GM12892 (cell line): ENCODE measurements at regions not wholly inside any gene's neighbourhood (a gene's known extent, or its start where the extent isn't known, plus 50 kb on each side); places are given as distances from the start of the nearest gene placed in this dataset.

Source experiments
- DNase-seq: peaks from one replicate; pipeline ENCODE4 v3.0.0; 2011; ENCODE audit not compliant: insufficient read length
- FAIRE-seq: peaks from 2 replicates; lab custom pipeline; 2011; peaks lifted over from hg19 to GRCh38; lab: Jason Lieb, UNC
- POLR2A ChIP-seq: IDR thresholded peaks from 2 replicates; pipeline ENCODE4 v1.6.1; 2011; ENCODE audit warnings: low read depth, low read length, control low read depth
- POLR2AphosphoS5 ChIP-seq: IDR thresholded peaks from 2 replicates; pipeline ENCODE4 v1.6.1; 2011; ENCODE audit warnings: low read depth, low read length, control low read depth
- TAF1 ChIP-seq: IDR thresholded peaks from 2 replicates; pipeline ENCODE4 v1.6.1; 2011; ENCODE audit warnings: low read depth, mild to moderate bottlenecking, control low read depth, low read length, borderline replicate concordance

- TF ChIP-seq POLR2A = no peak
- no peak for TF ChIP-seq POLR2AphosphoS5
- TF ChIP-seq TAF1 = no peak
- FAIRE-seq = no peak
- no peak for DNase-seq
Measured at GRCh38 chr7:54145716-54146115, 396.5 kb upstream of the VSTM2A start.

GRCh38 chr7:54153462-54153861, 388.7 kb upstream of the VSTM2A start:
- no peak for DNase-seq
- FAIRE-seq = no peak
- TF ChIP-seq POLR2AphosphoS5 = no peak
- TF ChIP-seq TAF1 = no peak
- TF ChIP-seq POLR2A = no peak

GRCh38 chr7:54159088-54159487, 383.1 kb upstream of the VSTM2A start:
- DNase-seq (no peak), FAIRE-seq (no peak)
- TF ChIP-seq TAF1 (no peak), POLR2AphosphoS5 (no peak), POLR2A (no peak)

- no peak for TF ChIP-seq TAF1
- no peak for TF ChIP-seq POLR2A
- no peak for TF ChIP-seq POLR2AphosphoS5
- DNase-seq (no peak), FAIRE-seq (no peak)
Measured at GRCh38 chr7:54161621-54162020, 380.6 kb upstream of the VSTM2A start.

- no peak for DNase-seq
- TF ChIP-seq TAF1 (no peak), POLR2AphosphoS5 (no peak), POLR2A (no peak)
- no peak for FAIRE-seq
Measured at GRCh38 chr7:54166419-54166818, 375.8 kb upstream of the VSTM2A start.

- TF ChIP-seq TAF1 = no peak
- no peak for TF ChIP-seq POLR2AphosphoS5
- no peak for TF ChIP-seq POLR2A
- DNase-seq = no peak
- no peak for FAIRE-seq
Measured at GRCh38 chr7:54179321-54180029, 362.7 kb upstream of the VSTM2A start.

- TF ChIP-seq POLR2A (no peak), POLR2AphosphoS5 (no peak), TAF1 (no peak)
- FAIRE-seq (no peak), DNase-seq (no peak)
Measured at GRCh38 chr7:54180796-54181195, 361.4 kb upstream of the VSTM2A start.

GRCh38 chr7:54183055-54183454, 359.1 kb upstream of the VSTM2A start:
- DNase-seq (no peak), FAIRE-seq (no peak)
- no peak for TF ChIP-seq TAF1
- no peak for TF ChIP-seq POLR2A
- TF ChIP-seq POLR2AphosphoS5 = no peak

- TF ChIP-seq POLR2AphosphoS5 (no peak), POLR2A (no peak), TAF1 (no peak)
- DNase-seq (no peak), FAIRE-seq (no peak)
Measured at GRCh38 chr7:54186336-54186735, 355.8 kb upstream of the VSTM2A start.

DNA sequence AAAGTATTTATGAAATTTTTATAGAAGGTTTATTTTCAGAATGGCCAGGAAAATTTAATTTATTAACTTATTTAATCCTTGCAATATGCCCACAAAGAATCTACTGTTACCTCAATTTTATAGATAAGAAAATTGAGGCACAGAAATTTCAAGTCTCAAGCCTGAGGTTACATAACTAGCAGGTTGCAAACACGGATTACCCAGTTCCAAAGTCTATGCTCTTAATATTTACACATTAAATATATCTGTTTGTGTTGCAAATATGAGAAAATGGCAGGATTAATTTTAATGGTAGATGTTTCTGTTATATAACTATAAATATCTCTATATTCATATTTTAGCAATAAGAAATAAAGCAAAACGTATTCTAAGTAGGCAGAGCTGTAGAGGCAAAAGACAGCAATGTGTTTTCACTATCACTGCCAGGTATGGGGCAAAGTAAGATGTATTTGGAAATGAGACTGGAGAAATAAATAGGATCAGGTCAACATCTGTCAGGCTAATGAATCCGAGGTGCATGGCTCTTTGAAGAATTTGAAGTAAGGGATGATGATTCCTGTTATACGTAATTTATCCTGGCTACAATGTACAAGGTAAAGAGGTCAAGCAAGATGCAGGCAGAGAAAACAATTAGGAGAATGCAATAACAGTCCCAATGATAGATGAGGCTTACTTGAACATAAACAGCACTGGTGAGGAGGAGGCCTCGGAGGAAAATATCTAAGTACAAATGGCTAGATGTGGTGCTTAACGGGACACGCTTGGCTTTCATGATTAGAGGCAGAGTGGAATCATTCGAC, 354.1 kb upstream of the VSTM2A start:
- DNase-seq (no peak), FAIRE-seq (no peak)
- TF ChIP-seq POLR2A = no peak

DNA sequence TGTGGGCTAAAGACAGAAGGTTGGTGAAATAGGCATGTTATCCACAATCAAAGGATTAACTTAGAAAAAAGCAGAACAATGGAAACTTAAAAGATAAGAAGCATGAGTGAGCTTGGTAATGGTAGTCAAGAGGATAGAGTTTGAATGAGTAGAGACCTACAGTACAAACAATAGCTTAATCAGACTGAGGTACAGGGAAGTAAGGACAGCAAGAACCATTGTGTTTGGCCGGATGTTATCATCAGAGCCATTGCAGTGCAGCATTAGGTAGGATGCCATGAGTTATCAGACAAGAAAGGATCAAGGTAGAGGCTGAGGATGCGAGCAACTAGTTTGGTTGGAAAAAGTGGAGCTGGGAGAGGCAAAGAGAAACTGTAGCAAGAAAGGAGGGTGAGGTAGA, 353.3 kb upstream of the VSTM2A start:
- no peak for FAIRE-seq

GRCh38 chr7:54189330-54189729, 352.8 kb upstream of the VSTM2A start:
- TF ChIP-seq POLR2A (no peak), TAF1 (no peak), POLR2AphosphoS5 (no peak)
- no peak for FAIRE-seq

More for the DNA sequence above, 353.3 kb upstream of the VSTM2A start:
- no peak for DNase-seq
- no peak for TF ChIP-seq TAF1
- TF ChIP-seq POLR2AphosphoS5 = no peak
- no peak for TF ChIP-seq POLR2A

More at GRCh38 chr7:54189330-54189729, 352.8 kb upstream of the VSTM2A start:
- DNase-seq = no peak
